ENCODE measurements at regions not wholly inside any gene's neighbourhood (a gene's known extent, or its start where the extent isn't known, plus 50 kb on each side); places are given as distances from the start of the nearest gene placed in this dataset.

DNA sequence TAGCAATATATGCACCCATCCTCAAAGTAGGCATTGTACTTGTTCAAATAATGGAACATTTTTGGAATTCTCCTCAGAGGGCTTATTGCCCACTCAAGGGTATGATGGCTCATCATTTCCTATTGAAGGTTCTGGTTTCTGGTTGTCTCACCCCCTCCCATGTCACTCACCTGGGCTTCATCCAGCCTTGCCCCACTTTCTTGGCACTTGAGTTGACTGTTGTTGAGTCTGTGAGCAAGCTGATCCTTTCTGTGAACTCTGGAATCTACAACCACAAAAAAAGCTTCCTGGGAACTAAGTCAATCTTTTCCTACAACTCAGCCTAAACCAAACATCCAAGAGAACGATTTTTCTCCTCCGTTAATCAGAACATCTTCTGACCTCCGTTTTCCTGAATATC is 73.9 kb upstream of the ANKH start (continued):
- no peak for TF ChIP-seq ZNF687 (IDR thresholded peaks at IDR 0.05)
- TF ChIP-seq POLR2A (IDR thresholded peaks at IDR 0.05; ENCODE audit: low read depth, low read length): no peak
- TF ChIP-seq NR2C2 (IDR thresholded peaks at IDR 0.05; ENCODE audit: borderline replicate concordance, control insufficient read depth, insufficient read length, low read depth): no peak
- no peak for TF ChIP-seq TAF1 (IDR thresholded peaks at IDR 0.05; ENCODE audit: borderline replicate concordance, low read depth, low read length)
- TF ChIP-seq SMAD5 (IDR thresholded peaks at IDR 0.05; ENCODE audit: low read depth): no peak
- TF ChIP-seq PML (IDR thresholded peaks at IDR 0.05; ENCODE audit: low read length): no peak
- no peak for TF ChIP-seq DPF2 (IDR thresholded peaks at IDR 0.05)
- no peak for TF ChIP-seq TCF7 (IDR thresholded peaks at IDR 0.05; ENCODE audit: borderline replicate concordance)

- intact Hi-C loops (cut with micrococcal nuclease; ENCODE audit: unreplicated experiment) (loop anchor here (5.0 kb wide), 1 partner anchor 218 kb away; no protein-coding TSS in a partner anchor), in situ Hi-C loops (cut with MboI) (no loop called here)
- no peak for DNase-seq (ENCODE audit: low read depth, low spot score)
- no peak overlapping the region for H3K4me3 ChIP-seq
- H3K36me3 ChIP-seq (ENCODE audit: control insufficient read depth in 2 of 2, insufficient read depth in 2 of 2, low read length in 1 of 2): no peaks in the 10 kb centered on the region
- CTCF ChIA-PET: interaction anchor here (1.6 to 4.4 kb wide), 2 partner anchors 58 to 218 kb away, joined by 4 to 14 read pairs; no protein-coding TSS in a partner anchor
- RAD21 ChIA-PET (ENCODE audit: unreplicated experiment): no interaction called here
- no TSS peak for BruUV-seq (replicated peaks)
- SMC1A ChIA-PET (ENCODE audit: uncharacterized antibody, unreplicated experiment): no interaction called here
- H2AFZ ChIP-seq (ENCODE audit: control insufficient read depth, low read depth, low read length): no peak overlapping the region
- H4K20me1 ChIP-seq (ENCODE audit: control insufficient read depth, insufficient read depth): no peaks in the 10 kb centered on the region
- no peaks in the 10 kb centered on the region for H3K9me3 ChIP-seq (replicated peaks; ENCODE audit: control insufficient read depth, insufficient read depth, low read length)
- H3K27me3 ChIP-seq (replicated peaks in 1 of 2; ENCODE audit: control insufficient read depth in 2 of 2, insufficient read depth in 2 of 2, low read length in 1 of 2): no peaks in the 10 kb centered on the region; a peak in 1 of 4 replicates
- POLR2A ChIA-PET: no interaction called here
- no peak overlapping the region for H3K4me2 ChIP-seq (ENCODE audit: control insufficient read depth, insufficient read depth)
- H3K4me1 ChIP-seq (ENCODE audit: control insufficient read depth, insufficient read depth, low read length): no peaks in the 10 kb centered on the region
- 15% methylated on average over 3 of the region's 3 CpGs for WGBS (ENCODE audit: insufficient coverage, insufficient replicate concordance, low lambda C conversion rate, missing lambda C conversion rate)
- no peak overlapping the region for H3K9ac ChIP-seq (ENCODE audit: control insufficient read depth, insufficient read depth, low read length)
- no peak for ATAC-seq
- FAIRE-seq: no peak
- no peak overlapping the region for H3K27ac ChIP-seq (ENCODE audit: control insufficient read depth, insufficient read depth)
- H3K79me2 ChIP-seq (ENCODE audit: control insufficient read depth, insufficient read depth, low read length): no peaks in the 10 kb centered on the region
- TF ChIP-seq TCF7 (IDR thresholded peaks at IDR 0.05; ENCODE audit: borderline replicate concordance): no peak
- TF ChIP-seq RCOR1 (conservative IDR thresholded peaks at IDR 0.05; ENCODE audit: low read depth, low read length): no peak
- TF ChIP-seq SRF (IDR thresholded peaks at IDR 0.05; ENCODE audit: low read depth in 2 of 2, low read length in 2 of 2): no peak
- TF ChIP-seq, protein P1, sequence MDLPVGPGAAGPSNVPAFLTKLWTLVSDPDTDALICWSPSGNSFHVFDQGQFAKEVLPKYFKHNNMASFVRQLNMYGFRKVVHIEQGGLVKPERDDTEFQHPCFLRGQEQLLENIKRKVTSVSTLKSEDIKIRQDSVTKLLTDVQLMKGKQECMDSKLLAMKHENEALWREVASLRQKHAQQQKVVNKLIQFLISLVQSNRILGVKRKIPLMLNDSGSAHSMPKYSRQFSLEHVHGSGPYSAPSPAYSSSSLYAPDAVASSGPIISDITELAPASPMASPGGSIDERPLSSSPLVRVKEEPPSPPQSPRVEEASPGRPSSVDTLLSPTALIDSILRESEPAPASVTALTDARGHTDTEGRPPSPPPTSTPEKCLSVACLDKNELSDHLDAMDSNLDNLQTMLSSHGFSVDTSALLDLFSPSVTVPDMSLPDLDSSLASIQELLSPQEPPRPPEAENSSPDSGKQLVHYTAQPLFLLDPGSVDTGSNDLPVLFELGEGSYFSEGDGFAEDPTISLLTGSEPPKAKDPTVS (IDR thresholded peaks at IDR 0.05; ENCODE audit: low read depth, low read length): no peak
- no peak for TF ChIP-seq USF2 (IDR thresholded peaks at IDR 0.05; ENCODE audit: borderline replicate concordance, low read depth, low read length)
- no peak for TF ChIP-seq EZH2 (IDR thresholded peaks at IDR 0.05; ENCODE audit: borderline replicate concordance, control insufficient read depth, low read depth, low read length)
- no peak for TF ChIP-seq YBX1 (IDR thresholded peaks at IDR 0.05)
- TF ChIP-seq, protein P2, sequence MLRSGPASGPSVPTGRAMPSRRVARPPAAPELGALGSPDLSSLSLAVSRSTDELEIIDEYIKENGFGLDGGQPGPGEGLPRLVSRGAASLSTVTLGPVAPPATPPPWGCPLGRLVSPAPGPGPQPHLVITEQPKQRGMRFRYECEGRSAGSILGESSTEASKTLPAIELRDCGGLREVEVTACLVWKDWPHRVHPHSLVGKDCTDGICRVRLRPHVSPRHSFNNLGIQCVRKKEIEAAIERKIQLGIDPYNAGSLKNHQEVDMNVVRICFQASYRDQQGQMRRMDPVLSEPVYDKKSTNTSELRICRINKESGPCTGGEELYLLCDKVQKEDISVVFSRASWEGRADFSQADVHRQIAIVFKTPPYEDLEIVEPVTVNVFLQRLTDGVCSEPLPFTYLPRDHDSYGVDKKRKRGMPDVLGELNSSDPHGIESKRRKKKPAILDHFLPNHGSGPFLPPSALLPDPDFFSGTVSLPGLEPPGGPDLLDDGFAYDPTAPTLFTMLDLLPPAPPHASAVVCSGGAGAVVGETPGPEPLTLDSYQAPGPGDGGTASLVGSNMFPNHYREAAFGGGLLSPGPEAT (IDR thresholded peaks at IDR 0.05; ENCODE audit: low read depth): no peak
- TF ChIP-seq NR2C1 (IDR thresholded peaks at IDR 0.05): no peak
- TF ChIP-seq EGR1 (IDR thresholded peaks at IDR 0.05; ENCODE audit: borderline replicate concordance in 1 of 2, low read depth in 2 of 2, low read length in 2 of 2): no peak
Measured at GRCh38 chr5:14944996-14945395, 73.4 kb upstream of the ANKH start.
